Endodermal cell (in vitro differentiated cells): ENCODE measurements at regions not wholly inside any gene's neighbourhood (a gene's known extent, or its start where the extent isn't known, plus 50 kb on each side); places are given as distances from the start of the nearest gene placed in this dataset.
A peak's percentile ranks its signal among the peaks of the same experiment; 100 is the strongest.

ENCODE experiments used
- DNase-seq: peaks from one replicate; pipeline ENCODE4 v3.0.0-alpha.2; 2017
- H3K27ac ChIP-seq: 2 replicates; pipeline ENCODE4 v1.5.1; 2013; ENCODE audit warnings: mild to moderate bottlenecking, low read depth, low read length, moderate library complexity
- H3K27me3 ChIP-seq: 2 replicates; pipeline ENCODE4 v1.6.1; 2013; ENCODE audit warnings: mild to moderate bottlenecking, low read length, moderate library complexity; ENCODE audit not compliant: insufficient read depth, control insufficient read depth, poor library complexity, severe bottlenecking
- H3K36me3 ChIP-seq: 2 replicates; pipeline ENCODE4 v1.7.0; 2013; ENCODE audit warnings: mild to moderate bottlenecking, low read length, moderate library complexity; ENCODE audit not compliant: control insufficient read depth, insufficient read depth
- H3K4me1 ChIP-seq: one replicate; pipeline ENCODE4 v1.7.0; 2013; ENCODE audit warnings: low read length; ENCODE audit not compliant: control insufficient read depth, insufficient read depth
- H3K4me3 ChIP-seq: 2 replicates; pipeline ENCODE4 v1.5.1; 2013; ENCODE audit warnings: mild to moderate bottlenecking, low read length, moderate library complexity
- H3K9ac ChIP-seq: 2 replicates; pipeline ENCODE4 v1.6.1; 2013; ENCODE audit warnings: mild to moderate bottlenecking, low read length, moderate library complexity; ENCODE audit not compliant: poor library complexity, severe bottlenecking; ENCODE audit errors: extremely low read depth
- H3K9me3 ChIP-seq: 2 replicates; pipeline ENCODE4 v1.6.1; 2013; ENCODE audit warnings: mild to moderate bottlenecking, low read length, moderate library complexity; ENCODE audit not compliant: control insufficient read depth
- H3K27ac Mint-ChIP-seq: 2 replicates; pipeline ENCODE4 v1.8.0; 2020; ENCODE audit warnings: mixed read lengths
- H3K27me3 Mint-ChIP-seq: 2 replicates; pipeline ENCODE4 v1.8.0; 2021; ENCODE audit warnings: mild to moderate bottlenecking, mixed read lengths; ENCODE audit not compliant: insufficient read depth
- H3K36me3 Mint-ChIP-seq: 2 replicates; pipeline ENCODE4 v1.8.0; 2020; ENCODE audit warnings: low read depth, mixed read lengths
- H3K4me1 Mint-ChIP-seq: 2 replicates; pipeline ENCODE4 v1.8.0; 2020; ENCODE audit warnings: mixed read lengths
- H3K4me3 Mint-ChIP-seq: 2 replicates; pipeline ENCODE4 v1.8.0; 2020; ENCODE audit warnings: mild to moderate bottlenecking, moderate library complexity, mixed read lengths
- H3K9me3 Mint-ChIP-seq: 2 replicates; pipeline ENCODE4 v1.8.0; 2020; ENCODE audit warnings: mild to moderate bottlenecking, mixed read lengths
- WGBS, 2 experiments: methylation state at CpG; one replicate each; pipeline versions ENCODE4 v1.1.5 to v1.1.7; 2013; ENCODE audit warnings: missing lambda C conversion rate in 2 of 2, mixed read lengths in 1 of 2; ENCODE audit not compliant: insufficient coverage in 1 of 2, insufficient read length in 1 of 2; 5-methylcytosine and 5-hydroxymethylcytosine counted together
- TF ChIP-seq, protein P1 (sequence below): fragments of 200-600 bp; sonication (generic); conservative IDR thresholded peaks from 2 replicates; pipeline ENCODE4 v1.5.0; 2021; ENCODE audit warnings: antibody characterized with exemption, mild to moderate bottlenecking

DNA sequence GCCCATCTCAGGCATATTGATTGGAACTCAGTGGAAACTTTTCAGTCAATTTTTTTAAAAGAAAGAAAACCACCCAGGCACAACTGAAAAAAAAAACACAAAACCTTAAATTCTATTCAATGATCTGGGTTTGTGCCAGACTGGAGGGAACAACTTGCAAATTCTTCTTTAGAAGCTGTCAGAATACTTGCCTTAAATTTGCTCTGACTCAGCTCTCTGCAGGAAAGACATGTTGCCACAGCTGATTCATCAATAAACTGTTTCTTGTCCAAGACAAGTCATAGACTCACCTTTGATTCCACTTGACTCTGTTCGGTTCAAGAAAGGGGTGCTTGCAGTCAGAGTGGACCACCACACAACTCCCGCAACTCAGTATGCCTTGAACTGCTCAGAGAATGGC, 117.8 kb upstream of the F13A1 start:
- no peaks in the 10 kb centered on the region for H3K36me3 ChIP-seq
- Mint-ChIP-seq H3K27me3 (no peaks in the 10 kb centered on the region), H3K4me3 (no peak overlapping the region), H3K4me1 (no peaks in the 10 kb centered on the region), H3K27ac (no peak overlapping the region), H3K36me3 (no peaks in the 10 kb centered on the region), H3K9me3 (peaks cover 3% of the 10 kb centered on the region)
- no peaks in the 10 kb centered on the region for H3K9me3 ChIP-seq
- no peaks in the 10 kb centered on the region for H3K27me3 ChIP-seq
- WGBS, 2 experiments, result 79 to 90% methylated on average over 2 of the region's 2 CpGs
- DNase-seq, result no peak
- H3K4me1 ChIP-seq, result no peaks in the 10 kb centered on the region
- no peak overlapping the region for H3K27ac ChIP-seq
- no peak overlapping the region for H3K4me3 ChIP-seq
- no peak overlapping the region for H3K9ac ChIP-seq
- TF ChIP-seq, protein P1, sequence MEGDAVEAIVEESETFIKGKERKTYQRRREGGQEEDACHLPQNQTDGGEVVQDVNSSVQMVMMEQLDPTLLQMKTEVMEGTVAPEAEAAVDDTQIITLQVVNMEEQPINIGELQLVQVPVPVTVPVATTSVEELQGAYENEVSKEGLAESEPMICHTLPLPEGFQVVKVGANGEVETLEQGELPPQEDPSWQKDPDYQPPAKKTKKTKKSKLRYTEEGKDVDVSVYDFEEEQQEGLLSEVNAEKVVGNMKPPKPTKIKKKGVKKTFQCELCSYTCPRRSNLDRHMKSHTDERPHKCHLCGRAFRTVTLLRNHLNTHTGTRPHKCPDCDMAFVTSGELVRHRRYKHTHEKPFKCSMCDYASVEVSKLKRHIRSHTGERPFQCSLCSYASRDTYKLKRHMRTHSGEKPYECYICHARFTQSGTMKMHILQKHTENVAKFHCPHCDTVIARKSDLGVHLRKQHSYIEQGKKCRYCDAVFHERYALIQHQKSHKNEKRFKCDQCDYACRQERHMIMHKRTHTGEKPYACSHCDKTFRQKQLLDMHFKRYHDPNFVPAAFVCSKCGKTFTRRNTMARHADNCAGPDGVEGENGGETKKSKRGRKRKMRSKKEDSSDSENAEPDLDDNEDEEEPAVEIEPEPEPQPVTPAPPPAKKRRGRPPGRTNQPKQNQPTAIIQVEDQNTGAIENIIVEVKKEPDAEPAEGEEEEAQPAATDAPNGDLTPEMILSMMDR, result no peak

DNA sequence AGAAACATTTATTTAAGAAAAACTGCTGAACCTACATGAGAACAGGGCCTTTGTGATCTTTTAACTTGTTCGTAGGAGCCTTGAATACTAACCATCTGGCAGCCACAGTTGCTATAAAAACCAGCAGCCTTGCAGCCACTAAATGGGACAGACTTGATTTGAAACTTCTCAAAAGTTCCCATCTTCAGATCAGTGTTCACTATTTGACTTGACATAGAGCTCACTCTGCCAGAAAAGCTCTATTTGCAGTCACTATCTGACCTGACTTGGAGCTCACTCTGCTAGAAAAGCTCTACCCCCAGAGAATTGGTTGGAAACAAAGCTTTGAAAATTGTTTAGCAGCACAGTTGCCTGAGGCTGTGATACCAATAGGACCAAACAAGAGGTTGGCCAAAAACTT, 119.3 kb upstream of the F13A1 start:
- WGBS, 2 experiments, result 78 to 92% methylated on average over 1 of the region's 1 CpG
- Histone ChIP-seq H3K4me3 (no peak overlapping the region), H3K27me3 (no peaks in the 10 kb centered on the region), H3K9me3 (no peaks in the 10 kb centered on the region), H3K27ac (no peak overlapping the region), H3K36me3 (no peaks in the 10 kb centered on the region), H3K4me1 (no peaks in the 10 kb centered on the region), H3K9ac (no peak overlapping the region)
- peaks cover 3% of the 10 kb centered on the region for H3K9me3 Mint-ChIP-seq
- no peak overlapping the region for H3K4me3 Mint-ChIP-seq
- H3K27ac Mint-ChIP-seq, result no peak overlapping the region
- no peaks in the 10 kb centered on the region for H3K27me3 Mint-ChIP-seq
- no peaks in the 10 kb centered on the region for H3K4me1 Mint-ChIP-seq
- TF ChIP-seq, protein P1, result no peak
- H3K36me3 Mint-ChIP-seq, result no peaks in the 10 kb centered on the region
- no peak for DNase-seq

DNA sequence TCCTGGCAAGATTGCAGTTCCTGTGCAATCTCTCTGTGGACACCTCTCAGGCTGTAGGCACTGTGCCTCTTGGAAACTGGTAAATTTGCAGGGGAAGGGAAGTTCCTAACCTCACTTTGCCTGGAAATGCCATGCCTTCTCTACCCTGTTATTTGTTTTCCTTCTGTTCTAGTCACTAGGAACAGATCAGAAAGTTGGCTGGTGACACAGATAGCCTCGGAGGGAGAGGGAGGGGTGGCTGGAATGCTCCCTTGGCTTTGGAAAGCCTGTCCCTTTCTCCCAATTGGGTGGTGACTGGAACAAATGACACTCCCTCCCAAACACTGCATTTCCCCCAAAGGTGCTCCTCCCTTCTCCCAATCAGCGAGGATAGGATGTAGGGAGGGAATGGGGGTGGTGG, 131.5 kb upstream of the F13A1 start:
- Mint-ChIP-seq H3K36me3 (no peaks in the 10 kb centered on the region), H3K27ac (no peak overlapping the region)
- WGBS, 2 experiments, result 61 to 80% methylated on average over 1 to 2 of the region's 2 CpGs

More for the DNA sequence above, 131.5 kb upstream of the F13A1 start:
- H3K36me3 ChIP-seq, result no peaks in the 10 kb centered on the region
- no peaks in the 10 kb centered on the region for H3K27me3 ChIP-seq
- no peak overlapping the region for H3K27ac ChIP-seq
- H3K4me1 ChIP-seq, result no peaks in the 10 kb centered on the region
- Mint-ChIP-seq H3K4me1 (no peaks in the 10 kb centered on the region), H3K27me3 (peaks cover 2% of the 10 kb centered on the region), H3K9me3 (no peaks in the 10 kb centered on the region), H3K4me3 (no peak overlapping the region)
- DNase-seq, result peak; percentile 52
- TF ChIP-seq, protein P1, result no peak
- H3K9me3 ChIP-seq, result no peaks in the 10 kb centered on the region
- no peak overlapping the region for H3K4me3 ChIP-seq
- H3K9ac ChIP-seq, result no peak overlapping the region
